ENCODE measurements at regions not wholly inside any gene's neighbourhood (a gene's known extent, or its start where the extent isn't known, plus 50 kb on each side); places are given as distances from the start of the nearest gene placed in this dataset.

DNA sequence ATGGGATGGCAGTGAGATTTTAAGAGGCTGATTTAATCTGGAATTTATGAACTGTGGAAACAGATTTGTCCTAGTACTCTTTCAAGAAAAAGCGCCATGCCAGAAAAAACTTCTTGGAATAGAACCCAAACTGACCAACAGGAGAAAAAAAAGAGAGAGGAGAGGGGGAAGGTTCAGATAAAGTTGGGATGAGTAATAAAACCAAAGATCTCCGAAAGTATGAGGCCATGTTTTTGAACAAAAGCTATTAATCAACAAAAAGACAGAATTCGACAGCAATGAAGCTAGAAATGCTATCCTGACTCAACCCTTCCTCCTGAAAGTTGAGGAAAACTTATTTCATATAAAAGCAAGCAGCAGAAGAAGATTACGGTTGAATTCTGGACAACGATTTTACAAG, 135.5 kb downstream of the CEMIP2 start:
- Histone ChIP-seq H4K20me1 (ENCODE audit: insufficient read depth, low read depth, low read length) (no peaks in the 10 kb centered on the region), H3K4me1 (ENCODE audit: low read length) (no peaks in the 10 kb centered on the region), H3K9me2 (replicated peaks; ENCODE audit: insufficient read depth, low read length) (no peaks in the 10 kb centered on the region), H3K79me2 (ENCODE audit: low read length) (no peaks in the 10 kb centered on the region), H3K27me3 (ENCODE audit: low read length) (no peaks in the 10 kb centered on the region), H3K4me2 (ENCODE audit: low read depth, low read length, poor library complexity, severe bottlenecking) (no peak overlapping the region), H3K27ac (ENCODE audit: low read length) (no peak overlapping the region), H3K36me3 (ENCODE audit: insufficient read depth, low read length) (no peaks in the 10 kb centered on the region), H3K4me3 (ENCODE audit: low read length) (no peak overlapping the region), H3K9ac (ENCODE audit: low read length) (no peak overlapping the region), H2AFZ (ENCODE audit: low read length) (no peak overlapping the region), H3K9me3 (ENCODE audit: low read length) (no peaks in the 10 kb centered on the region)
- DNase-seq: no peak

DNA sequence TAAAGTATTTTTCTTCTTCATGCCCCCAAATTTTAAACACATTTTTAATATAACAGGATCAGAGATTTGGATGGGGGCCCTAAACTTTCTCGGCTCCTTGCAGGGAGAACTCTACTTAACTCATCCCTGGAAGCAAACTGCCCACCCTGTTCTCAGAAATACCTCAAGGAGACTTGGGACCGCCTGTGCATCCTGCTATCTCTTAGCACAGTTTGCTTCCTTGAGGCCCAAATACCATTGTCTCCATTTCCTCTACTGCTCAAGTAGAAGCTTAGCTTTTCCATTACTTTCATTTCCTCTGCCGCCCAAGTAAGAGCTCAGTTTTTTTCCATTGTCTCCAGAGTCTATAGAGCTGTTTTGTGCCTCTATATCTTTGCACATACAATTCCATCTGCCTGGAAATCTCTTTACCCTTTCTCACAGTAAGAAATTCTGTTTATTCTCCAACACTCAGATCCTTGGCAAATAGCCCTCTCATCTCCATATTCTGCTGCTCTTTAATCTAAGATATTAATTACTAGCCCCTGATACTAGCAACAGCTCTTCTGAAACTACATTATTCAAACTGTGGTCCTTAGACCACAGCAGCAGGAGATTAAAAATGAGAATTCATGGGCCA, 137.8 kb downstream of the CEMIP2 start:
- no peak overlapping the region for H3K27ac ChIP-seq (ENCODE audit: low read length)
- no peaks in the 10 kb centered on the region for H3K9me2 ChIP-seq (replicated peaks; ENCODE audit: insufficient read depth, low read length)
- no peak for DNase-seq
- no peaks in the 10 kb centered on the region for H3K36me3 ChIP-seq (ENCODE audit: insufficient read depth, low read length)
- H2AFZ ChIP-seq (ENCODE audit: low read length): no peak overlapping the region
- H3K79me2 ChIP-seq (ENCODE audit: low read length): no peaks in the 10 kb centered on the region
- no peaks in the 10 kb centered on the region for H3K9me3 ChIP-seq (ENCODE audit: low read length)
- H3K9ac ChIP-seq (ENCODE audit: low read length): no peak overlapping the region
- H3K4me1 ChIP-seq (ENCODE audit: low read length): no peaks in the 10 kb centered on the region
- H3K4me2 ChIP-seq (ENCODE audit: low read depth, low read length, poor library complexity, severe bottlenecking): no peak overlapping the region
- H3K27me3 ChIP-seq (ENCODE audit: low read length): no peaks in the 10 kb centered on the region
- H3K4me3 ChIP-seq (ENCODE audit: low read length): no peak overlapping the region
- H4K20me1 ChIP-seq (ENCODE audit: insufficient read depth, low read depth, low read length): no peaks in the 10 kb centered on the region

DNA sequence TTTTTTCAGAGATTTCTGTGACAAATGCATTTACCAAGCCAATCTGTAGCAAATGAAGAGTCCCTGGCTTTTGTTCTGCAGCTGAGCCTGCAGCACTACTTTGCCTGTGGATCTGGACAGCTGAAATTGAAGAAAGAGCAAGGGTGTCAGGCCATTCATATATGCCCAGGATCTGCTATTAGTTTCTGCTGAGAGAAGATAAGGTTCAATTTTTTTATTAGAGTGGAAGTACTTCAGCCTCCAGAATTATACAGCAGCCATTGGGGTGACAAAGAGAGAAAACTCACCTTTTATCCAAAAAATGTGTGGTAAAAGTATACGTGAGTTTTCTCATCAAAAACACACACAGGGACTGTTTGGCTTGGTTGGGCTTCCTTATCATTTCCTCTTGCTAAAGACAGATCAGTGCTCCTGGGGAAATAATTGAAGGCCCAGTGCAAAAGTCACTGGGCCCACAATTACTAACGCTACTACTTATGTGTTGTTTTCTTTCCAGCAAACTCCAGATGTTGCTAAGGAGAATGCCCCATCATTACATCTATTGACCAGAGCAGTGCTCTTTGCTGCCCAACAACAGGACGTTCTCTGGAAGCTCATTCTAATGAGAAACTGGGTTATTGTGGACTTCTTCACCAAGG, 138.6 kb downstream of the CEMIP2 start:
- H3K4me1 ChIP-seq (ENCODE audit: low read length): no peaks in the 10 kb centered on the region
- H3K4me3 ChIP-seq (ENCODE audit: low read length): no peak overlapping the region
- no peaks in the 10 kb centered on the region for H3K9me3 ChIP-seq (ENCODE audit: low read length)
- H3K79me2 ChIP-seq (ENCODE audit: low read length): no peaks in the 10 kb centered on the region
- no peak overlapping the region for H3K27ac ChIP-seq (ENCODE audit: low read length)
- H3K36me3 ChIP-seq (ENCODE audit: insufficient read depth, low read length): no peaks in the 10 kb centered on the region
- DNase-seq: no peak
- no peak overlapping the region for H3K9ac ChIP-seq (ENCODE audit: low read length)
- H3K27me3 ChIP-seq (ENCODE audit: low read length): no peaks in the 10 kb centered on the region
- no peaks in the 10 kb centered on the region for H4K20me1 ChIP-seq (ENCODE audit: insufficient read depth, low read depth, low read length)
- no peak overlapping the region for H3K4me2 ChIP-seq (ENCODE audit: low read depth, low read length, poor library complexity, severe bottlenecking)
- H3K9me2 ChIP-seq (replicated peaks; ENCODE audit: insufficient read depth, low read length): no peaks in the 10 kb centered on the region
- no peak overlapping the region for H2AFZ ChIP-seq (ENCODE audit: low read length)

DNA sequence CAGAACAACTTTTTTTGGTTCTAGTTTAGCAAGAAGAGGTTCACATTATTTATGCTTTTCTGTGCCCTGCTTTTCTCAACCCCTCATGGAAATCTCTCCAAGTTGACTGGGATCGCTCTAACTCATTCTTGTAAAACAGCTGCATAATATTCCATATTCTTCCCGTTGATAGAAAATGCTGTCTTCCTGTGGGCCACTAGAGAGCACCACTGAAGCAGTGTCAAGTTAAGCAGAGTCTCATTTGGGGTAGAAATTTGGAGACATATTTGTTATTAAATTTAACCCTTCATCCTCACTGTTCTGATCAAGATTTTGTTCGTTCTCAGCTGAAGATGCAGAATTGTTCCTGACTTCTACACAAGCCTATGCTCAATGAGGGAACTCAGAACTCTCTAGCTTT, 140.1 kb downstream of the CEMIP2 start:
- H3K79me2 ChIP-seq (ENCODE audit: low read length): no peaks in the 10 kb centered on the region
- H3K9me2 ChIP-seq (replicated peaks; ENCODE audit: insufficient read depth, low read length): no peaks in the 10 kb centered on the region
- H3K27me3 ChIP-seq (ENCODE audit: low read length): no peaks in the 10 kb centered on the region
- no peak for DNase-seq
- no peak overlapping the region for H3K4me3 ChIP-seq (ENCODE audit: low read length)
- no peak overlapping the region for H3K27ac ChIP-seq (ENCODE audit: low read length)
- H3K4me1 ChIP-seq (ENCODE audit: low read length): no peaks in the 10 kb centered on the region
- no peak overlapping the region for H3K4me2 ChIP-seq (ENCODE audit: low read depth, low read length, poor library complexity, severe bottlenecking)
- no peak overlapping the region for H3K9ac ChIP-seq (ENCODE audit: low read length)
- no peaks in the 10 kb centered on the region for H3K9me3 ChIP-seq (ENCODE audit: low read length)
- no peak overlapping the region for H2AFZ ChIP-seq (ENCODE audit: low read length)
- no peaks in the 10 kb centered on the region for H4K20me1 ChIP-seq (ENCODE audit: insufficient read depth, low read depth, low read length)
- H3K36me3 ChIP-seq (ENCODE audit: insufficient read depth, low read length): no peaks in the 10 kb centered on the region

DNA sequence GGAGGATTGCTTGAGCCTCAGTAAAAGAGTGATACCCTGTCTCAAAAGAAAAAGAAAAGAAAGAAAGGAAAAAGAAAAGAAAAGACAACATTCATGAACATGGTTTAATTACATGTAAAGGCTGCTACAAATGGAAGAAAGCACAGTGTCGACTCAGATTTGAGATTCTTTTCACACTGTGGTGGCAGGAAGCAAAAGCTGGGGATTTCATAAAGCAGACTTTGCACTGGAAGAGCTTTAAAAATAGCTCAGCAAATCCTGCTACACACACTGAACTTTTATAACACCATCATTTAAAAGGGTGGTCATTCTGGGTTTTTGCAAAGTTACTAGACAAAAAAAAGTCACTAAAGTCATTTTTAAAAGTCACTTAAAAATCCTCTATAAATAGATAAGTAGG, 140.8 kb downstream of the CEMIP2 start:
- Histone ChIP-seq H3K27me3 (ENCODE audit: low read length) (no peaks in the 10 kb centered on the region), H3K4me3 (ENCODE audit: low read length) (no peak overlapping the region), H3K36me3 (ENCODE audit: insufficient read depth, low read length) (no peaks in the 10 kb centered on the region), H3K4me1 (ENCODE audit: low read length) (no peaks in the 10 kb centered on the region), H3K4me2 (ENCODE audit: low read depth, low read length, poor library complexity, severe bottlenecking) (no peak overlapping the region), H3K9me2 (replicated peaks; ENCODE audit: insufficient read depth, low read length) (0 out of 2 replicates have a peak, but pooled peaks cover 2% of the 10 kb centered on the region), H3K27ac (ENCODE audit: low read length) (no peak overlapping the region), H2AFZ (ENCODE audit: low read length) (no peak overlapping the region), H4K20me1 (ENCODE audit: insufficient read depth, low read depth, low read length) (no peaks in the 10 kb centered on the region), H3K9me3 (ENCODE audit: low read length) (no peaks in the 10 kb centered on the region), H3K79me2 (ENCODE audit: low read length) (no peaks in the 10 kb centered on the region), H3K9ac (ENCODE audit: low read length) (no peak overlapping the region)
- no peak for DNase-seq

GRCh38 chr9:71626395-71626794, 141.9 kb downstream of the CEMIP2 start:
- no peaks in the 10 kb centered on the region for H4K20me1 ChIP-seq (ENCODE audit: insufficient read depth, low read depth, low read length)
- H3K4me2 ChIP-seq (ENCODE audit: low read depth, low read length, poor library complexity, severe bottlenecking): no peak overlapping the region
- no peaks in the 10 kb centered on the region for H3K27me3 ChIP-seq (ENCODE audit: low read length)
- no peaks in the 10 kb centered on the region for H3K4me1 ChIP-seq (ENCODE audit: low read length)
- no peak for DNase-seq
- H3K27ac ChIP-seq (ENCODE audit: low read length): no peak overlapping the region
- H3K79me2 ChIP-seq (ENCODE audit: low read length): no peaks in the 10 kb centered on the region
- no peak overlapping the region for H3K9ac ChIP-seq (ENCODE audit: low read length)
- H3K4me3 ChIP-seq (ENCODE audit: low read length): no peak overlapping the region
- no peaks in the 10 kb centered on the region for H3K36me3 ChIP-seq (ENCODE audit: insufficient read depth, low read length)
- H3K9me3 ChIP-seq (ENCODE audit: low read length): no peaks in the 10 kb centered on the region
- no peak overlapping the region for H2AFZ ChIP-seq (ENCODE audit: low read length)
- 0 out of 2 replicates have a peak, but pooled peaks cover 3% of the 10 kb centered on the region for H3K9me2 ChIP-seq (replicated peaks; ENCODE audit: insufficient read depth, low read length)

GRCh38 chr9:71624728-71625127, 143.6 kb downstream of the CEMIP2 start:
- no peak overlapping the region for H3K4me2 ChIP-seq (ENCODE audit: low read depth, low read length, poor library complexity, severe bottlenecking)
- no peak for DNase-seq
- H3K9me2 ChIP-seq (replicated peaks; ENCODE audit: insufficient read depth, low read length): 0 out of 2 replicates have a peak, but pooled peaks cover 3% of the 10 kb centered on the region
- no peaks in the 10 kb centered on the region for H3K27me3 ChIP-seq (ENCODE audit: low read length)
- no peak overlapping the region for H3K4me3 ChIP-seq (ENCODE audit: low read length)
- no peaks in the 10 kb centered on the region for H3K4me1 ChIP-seq (ENCODE audit: low read length)
- H3K27ac ChIP-seq (ENCODE audit: low read length): no peak overlapping the region
- H3K36me3 ChIP-seq (ENCODE audit: insufficient read depth, low read length): no peaks in the 10 kb centered on the region
- no peaks in the 10 kb centered on the region for H3K9me3 ChIP-seq (ENCODE audit: low read length)
- H3K79me2 ChIP-seq (ENCODE audit: low read length): no peaks in the 10 kb centered on the region
- H3K9ac ChIP-seq (ENCODE audit: low read length): no peak overlapping the region
- H4K20me1 ChIP-seq (ENCODE audit: insufficient read depth, low read depth, low read length): no peaks in the 10 kb centered on the region
- no peak overlapping the region for H2AFZ ChIP-seq (ENCODE audit: low read length)

GRCh38 chr9:71620746-71621145, 147.6 kb downstream of the CEMIP2 start:
- no peaks in the 10 kb centered on the region for H3K4me1 ChIP-seq (ENCODE audit: low read length)
- no peaks in the 10 kb centered on the region for H3K36me3 ChIP-seq (ENCODE audit: insufficient read depth, low read length)
- no peak overlapping the region for H2AFZ ChIP-seq (ENCODE audit: low read length)

More at GRCh38 chr9:71620746-71621145, 147.6 kb downstream of the CEMIP2 start:
- Histone ChIP-seq H3K79me2 (ENCODE audit: low read length) (no peaks in the 10 kb centered on the region), H3K27me3 (ENCODE audit: low read length) (no peaks in the 10 kb centered on the region), H4K20me1 (ENCODE audit: insufficient read depth, low read depth, low read length) (no peaks in the 10 kb centered on the region), H3K9me3 (ENCODE audit: low read length) (no peaks in the 10 kb centered on the region), H3K27ac (ENCODE audit: low read length) (no peak overlapping the region), H3K9me2 (replicated peaks; ENCODE audit: insufficient read depth, low read length) (0 out of 2 replicates have a peak, but pooled peaks cover 3% of the 10 kb centered on the region), H3K4me3 (ENCODE audit: low read length) (no peak overlapping the region), H3K4me2 (ENCODE audit: low read depth, low read length, poor library complexity, severe bottlenecking) (no peak overlapping the region), H3K9ac (ENCODE audit: low read length) (no peak overlapping the region)
- DNase-seq: no peak

Data from Karpas-422 (cell line).